PFSK-1 (cell line): ENCODE measurements at regions not wholly inside any gene's neighbourhood (a gene's known extent, or its start where the extent isn't known, plus 50 kb on each side); places are given as distances from the start of the nearest gene placed in this dataset.

Experiments
- FOXP2 ChIP-seq: optimal IDR thresholded peaks from 2 replicates; pipeline ENCODE3; 2011; ENCODE audit warnings: borderline replicate concordance, control low read depth, inconsistent platforms; ENCODE audit not compliant: insufficient read depth; ENCODE audit errors: extremely low read length, extremely low read depth
- POLR2AphosphoS5 ChIP-seq: IDR thresholded peaks from 2 replicates; pipeline ENCODE4 v1.6.1; 2012; ENCODE audit warnings: low read depth, mild to moderate bottlenecking, control low read depth, low read length, moderate library complexity
- SIN3A ChIP-seq: IDR thresholded peaks from 2 replicates; pipeline ENCODE4 v1.6.1; 2012; ENCODE audit warnings: mild to moderate bottlenecking, low read length, moderate library complexity, borderline replicate concordance; ENCODE audit not compliant: insufficient read depth
- TAF1 ChIP-seq: IDR thresholded peaks from 2 replicates; pipeline ENCODE4 v1.6.1; 2012; ENCODE audit warnings: low read length, control low read depth, borderline replicate concordance; ENCODE audit not compliant: insufficient read depth
- TF ChIP-seq, protein P1 (sequence below), 2 experiments: IDR thresholded peaks; 2 replicates each; pipeline versions ENCODE4 v1.6.1 to v1.8.0; 2011 to 2012; ENCODE audit warnings: low read depth in 2 of 2, low read length in 2 of 2, control low read depth in 1 of 2, inconsistent platforms in 1 of 2, mild to moderate bottlenecking in 1 of 2, moderate library complexity in 1 of 2; ENCODE audit not compliant: insufficient read depth in 1 of 2

DNA sequence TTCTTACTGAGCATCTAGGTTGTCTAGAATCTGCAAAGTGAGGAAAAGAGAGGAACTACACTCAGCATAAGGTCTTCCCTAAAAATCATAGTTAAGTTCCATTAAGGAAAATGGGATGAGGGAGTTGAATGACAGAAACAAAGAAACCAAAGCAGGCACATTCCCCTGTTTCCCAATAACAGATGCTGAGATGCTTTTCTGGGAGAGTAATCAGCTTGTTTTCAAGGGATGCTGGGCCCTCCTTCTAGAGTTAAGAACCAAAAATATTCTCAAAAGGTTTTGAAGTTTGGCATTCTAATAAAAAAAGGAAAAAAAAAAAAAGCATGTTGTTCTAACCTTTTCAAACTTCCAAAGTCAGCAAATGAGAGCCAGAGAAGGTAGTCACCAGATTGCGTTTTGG lies 105.2 kb upstream of the ZNF648 start:
- no peak for TF ChIP-seq FOXP2
- no peak for TF ChIP-seq TAF1
- TF ChIP-seq POLR2AphosphoS5: no peak
- TF ChIP-seq, protein P1, sequence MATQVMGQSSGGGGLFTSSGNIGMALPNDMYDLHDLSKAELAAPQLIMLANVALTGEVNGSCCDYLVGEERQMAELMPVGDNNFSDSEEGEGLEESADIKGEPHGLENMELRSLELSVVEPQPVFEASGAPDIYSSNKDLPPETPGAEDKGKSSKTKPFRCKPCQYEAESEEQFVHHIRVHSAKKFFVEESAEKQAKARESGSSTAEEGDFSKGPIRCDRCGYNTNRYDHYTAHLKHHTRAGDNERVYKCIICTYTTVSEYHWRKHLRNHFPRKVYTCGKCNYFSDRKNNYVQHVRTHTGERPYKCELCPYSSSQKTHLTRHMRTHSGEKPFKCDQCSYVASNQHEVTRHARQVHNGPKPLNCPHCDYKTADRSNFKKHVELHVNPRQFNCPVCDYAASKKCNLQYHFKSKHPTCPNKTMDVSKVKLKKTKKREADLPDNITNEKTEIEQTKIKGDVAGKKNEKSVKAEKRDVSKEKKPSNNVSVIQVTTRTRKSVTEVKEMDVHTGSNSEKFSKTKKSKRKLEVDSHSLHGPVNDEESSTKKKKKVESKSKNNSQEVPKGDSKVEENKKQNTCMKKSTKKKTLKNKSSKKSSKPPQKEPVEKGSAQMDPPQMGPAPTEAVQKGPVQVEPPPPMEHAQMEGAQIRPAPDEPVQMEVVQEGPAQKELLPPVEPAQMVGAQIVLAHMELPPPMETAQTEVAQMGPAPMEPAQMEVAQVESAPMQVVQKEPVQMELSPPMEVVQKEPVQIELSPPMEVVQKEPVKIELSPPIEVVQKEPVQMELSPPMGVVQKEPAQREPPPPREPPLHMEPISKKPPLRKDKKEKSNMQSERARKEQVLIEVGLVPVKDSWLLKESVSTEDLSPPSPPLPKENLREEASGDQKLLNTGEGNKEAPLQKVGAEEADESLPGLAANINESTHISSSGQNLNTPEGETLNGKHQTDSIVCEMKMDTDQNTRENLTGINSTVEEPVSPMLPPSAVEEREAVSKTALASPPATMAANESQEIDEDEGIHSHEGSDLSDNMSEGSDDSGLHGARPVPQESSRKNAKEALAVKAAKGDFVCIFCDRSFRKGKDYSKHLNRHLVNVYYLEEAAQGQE (IDR thresholded peaks at IDR 0.05; ENCODE audit: insufficient read depth in 1 of 2, low read depth in 2 of 2, low read length in 2 of 2): no peak

DNA sequence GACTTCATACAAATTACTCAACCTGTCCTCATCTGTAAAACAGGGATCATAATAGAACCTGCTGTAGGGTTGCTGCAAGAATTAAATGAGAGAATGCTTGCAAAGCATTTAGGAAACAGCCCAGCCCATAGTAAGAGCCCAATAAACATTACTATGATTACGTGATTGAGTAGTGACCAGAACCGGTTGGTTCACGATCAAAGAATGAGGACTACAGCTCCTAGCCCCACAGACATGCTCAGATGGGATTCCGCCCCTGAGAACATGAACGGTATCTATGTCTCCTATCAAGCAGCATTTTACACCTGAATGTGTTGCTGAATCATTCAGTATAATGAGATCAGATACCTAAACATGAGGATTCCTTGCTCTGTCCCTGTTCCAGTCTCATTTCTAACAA lies 104.8 kb upstream of the ZNF648 start:
- TF ChIP-seq POLR2AphosphoS5: no peak
- no peak for TF ChIP-seq SIN3A
- no peak for TF ChIP-seq TAF1
- no peak for TF ChIP-seq FOXP2

DNA sequence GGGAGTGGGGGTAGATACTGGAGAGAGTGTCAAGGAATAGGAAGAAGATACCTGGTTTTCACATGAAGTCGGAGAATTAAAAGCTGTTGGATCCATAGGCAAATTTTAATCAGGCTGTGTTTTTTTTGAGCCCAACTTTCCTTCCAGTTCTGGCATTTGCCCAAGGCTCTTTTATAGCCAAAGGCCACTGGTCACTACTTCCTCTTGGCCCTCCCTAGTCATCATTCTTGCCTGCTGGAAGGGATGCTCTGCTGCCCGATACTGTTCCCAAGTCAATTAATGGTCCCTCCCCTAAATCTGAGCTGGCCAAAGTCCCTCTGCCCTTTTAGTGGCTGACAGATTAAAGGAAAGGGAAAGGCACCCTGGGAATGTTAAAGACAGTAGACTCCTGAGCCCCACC lies 102.8 kb upstream of the ZNF648 start:
- no peak for TF ChIP-seq SIN3A
- TF ChIP-seq POLR2AphosphoS5: no peak
- TF ChIP-seq FOXP2: no peak
- TF ChIP-seq, protein P1 (IDR thresholded peaks at IDR 0.05; ENCODE audit: insufficient read depth in 1 of 2, low read depth in 2 of 2, low read length in 2 of 2): no peak
- no peak for TF ChIP-seq TAF1

DNA sequence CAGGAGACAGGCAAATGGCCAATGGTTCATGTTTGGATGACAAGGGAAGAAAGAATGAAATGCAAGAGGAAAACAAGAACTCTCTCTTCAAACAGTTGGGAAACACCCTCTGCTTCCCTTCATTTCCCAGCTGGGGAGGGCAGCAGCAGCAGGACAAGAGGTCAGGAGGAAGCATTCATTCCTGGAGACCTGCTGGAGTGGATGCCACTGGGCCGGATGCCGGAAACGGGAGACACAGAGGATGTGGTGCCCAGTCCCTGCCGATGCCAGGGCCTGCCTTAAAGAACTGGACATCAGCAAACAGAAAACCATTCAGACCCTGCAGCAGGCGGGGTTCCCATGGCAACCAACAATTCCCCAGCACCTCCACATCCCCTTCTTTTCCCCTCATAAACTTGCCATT lies 102.3 kb upstream of the ZNF648 start:
- TF ChIP-seq, protein P1 (IDR thresholded peaks at IDR 0.05; ENCODE audit: insufficient read depth in 1 of 2, low read depth in 2 of 2, low read length in 2 of 2): no peak
- no peak for TF ChIP-seq POLR2AphosphoS5
- no peak for TF ChIP-seq TAF1
- TF ChIP-seq FOXP2: no peak
- no peak for TF ChIP-seq SIN3A

DNA sequence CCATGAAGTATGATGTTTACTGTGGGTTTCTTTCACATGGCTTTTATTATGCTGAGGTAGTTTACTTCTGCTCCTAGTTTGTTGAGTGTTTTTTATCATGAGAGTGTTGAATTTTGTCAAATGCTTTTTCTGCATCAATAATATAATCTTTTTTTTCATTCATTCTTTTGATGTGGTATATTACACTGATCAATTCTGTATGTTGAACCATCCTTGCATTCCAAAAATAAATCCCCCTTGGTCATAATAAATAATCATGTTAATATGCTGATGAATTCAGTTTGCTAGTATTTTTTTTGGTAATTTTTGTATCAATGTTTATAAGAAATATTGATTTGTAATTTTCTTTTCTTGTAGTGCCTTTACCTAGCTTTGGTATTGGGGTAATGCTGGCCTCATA lies 97.9 kb upstream of the ZNF648 start:
- TF ChIP-seq, protein P1 (IDR thresholded peaks at IDR 0.05; ENCODE audit: insufficient read depth in 1 of 2, low read depth in 2 of 2, low read length in 2 of 2): no peak
- TF ChIP-seq FOXP2 (no peak), SIN3A (no peak), TAF1 (no peak), POLR2AphosphoS5 (no peak)
